Loucy (cell line): ENCODE measurements at regions not wholly inside any gene's neighbourhood (a gene's known extent, or its start where the extent isn't known, plus 50 kb on each side); places are given as distances from the start of the nearest gene placed in this dataset.

Experiments used
- CTCF ChIP-seq: fragments of 200-600 bp; sonication (generic); conservative IDR thresholded peaks from 2 replicates; pipeline ENCODE4 v1.5.1; 2014; ENCODE audit warnings: mild to moderate bottlenecking, antibody characterized with exemption, low read length
- EZH2phosphoT487 ChIP-seq: fragments of 200-600 bp; IDR thresholded peaks from 2 replicates; pipeline ENCODE4 v1.6.1; 2018; ENCODE audit warnings: antibody characterized with exemption, mild to moderate bottlenecking, moderate library complexity, borderline replicate concordance

DNA sequence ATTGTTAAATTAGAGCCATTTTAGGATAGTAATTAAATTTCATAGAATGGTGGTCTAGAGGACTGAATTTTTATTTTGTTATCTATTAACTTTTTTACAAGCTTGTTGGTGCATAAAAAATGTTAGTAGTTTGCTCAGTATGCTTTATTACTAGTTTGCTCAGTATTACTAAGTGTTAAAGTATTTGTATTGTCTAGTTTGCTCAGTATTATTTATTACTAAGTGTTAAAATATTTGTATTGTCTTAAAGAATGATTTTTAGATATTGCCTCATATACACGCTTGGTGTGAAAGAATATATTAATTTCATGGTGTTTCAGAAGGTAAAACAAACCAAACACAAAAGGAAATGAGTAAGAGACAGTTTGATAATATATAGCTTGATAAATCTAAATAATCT lies 268.4 kb upstream of the MAGEB18 start:
- TF ChIP-seq CTCF (no peak), EZH2phosphoT487 (no peak)
